ENCODE measurements at regions not wholly inside any gene's neighbourhood (a gene's known extent, or its start where the extent isn't known, plus 50 kb on each side); places are given as distances from the start of the nearest gene placed in this dataset.

- in situ Hi-C loops (cut with MboI; ENCODE audit: low sequenced_read_pairs in 4 of 4) (no loop called here), intact Hi-C loops (cut with DNase I; ENCODE audit: low total_unique reads) (no loop called here)
- Histone ChIP-seq H3K4me3 (no peak overlapping the region), H3K9me3 (no peaks in the 10 kb centered on the region), H3K27ac (no peak overlapping the region), H3K4me1 (no peaks in the 10 kb centered on the region), H3K36me3 (no peaks in the 10 kb centered on the region), H3K27me3 (no peaks in the 10 kb centered on the region)
- ATAC-seq (no peak), DNase-seq (no peak)
- TF ChIP-seq CTCF (IDR thresholded peaks at IDR 0.05 in 4 of 5, conservative IDR thresholded peaks at IDR 0.05 in 1 of 5) (no peak), POLR2A (IDR thresholded peaks at IDR 0.05) (no peak)
Measured at GRCh38 chr5:103345461-103345860, 86.9 kb downstream of the MACIR start.

GRCh38 chr5:103340717-103341388 lies 82.3 kb downstream of the MACIR start:
- TF ChIP-seq POLR2A (IDR thresholded peaks at IDR 0.05) (no peak), CTCF (IDR thresholded peaks at IDR 0.05 in 4 of 5, conservative IDR thresholded peaks at IDR 0.05 in 1 of 5) (no peak)
- DNase-seq = no peak
- intact Hi-C loops (cut with DNase I; ENCODE audit: low total_unique reads) (no loop called here), in situ Hi-C loops (cut with MboI; ENCODE audit: low sequenced_read_pairs in 4 of 4) (no loop called here)
- no peak for ATAC-seq
- Histone ChIP-seq H3K4me1 (no peaks in the 10 kb centered on the region), H3K9me3 (no peaks in the 10 kb centered on the region), H3K27me3 (no peaks in the 10 kb centered on the region), H3K4me3 (no peak overlapping the region), H3K27ac (no peak overlapping the region), H3K36me3 (no peaks in the 10 kb centered on the region)

GRCh38 chr5:103340132-103340531 lies 81.6 kb downstream of the MACIR start:
- no peak for TF ChIP-seq CTCF (IDR thresholded peaks at IDR 0.05 in 4 of 5, conservative IDR thresholded peaks at IDR 0.05 in 1 of 5)
- no peak for TF ChIP-seq POLR2A (IDR thresholded peaks at IDR 0.05)
- H3K27me3 ChIP-seq = no peaks in the 10 kb centered on the region
- H3K4me1 ChIP-seq = no peaks in the 10 kb centered on the region
- DNase-seq (no peak), ATAC-seq (no peak)
- H3K4me3 ChIP-seq = no peak overlapping the region
- H3K36me3 ChIP-seq = no peaks in the 10 kb centered on the region
- intact Hi-C loops (cut with DNase I; ENCODE audit: low total_unique reads) = no loop called here
- in situ Hi-C loops (cut with MboI; ENCODE audit: low sequenced_read_pairs in 4 of 4) = no loop called here
- H3K9me3 ChIP-seq = no peaks in the 10 kb centered on the region
- no peak overlapping the region for H3K27ac ChIP-seq

- DNase-seq = no peak
- H3K27me3 ChIP-seq = no peaks in the 10 kb centered on the region
- no peaks in the 10 kb centered on the region for H3K9me3 ChIP-seq
- H3K27ac ChIP-seq = no peak overlapping the region
- in situ Hi-C loops (cut with MboI; ENCODE audit: low sequenced_read_pairs in 4 of 4) = no loop called here
- no peaks in the 10 kb centered on the region for H3K36me3 ChIP-seq
- ATAC-seq = no peak
- intact Hi-C loops (cut with DNase I; ENCODE audit: low total_unique reads) = no loop called here
- no peaks in the 10 kb centered on the region for H3K4me1 ChIP-seq
- TF ChIP-seq CTCF (IDR thresholded peaks at IDR 0.05 in 4 of 5, conservative IDR thresholded peaks at IDR 0.05 in 1 of 5) (no peak), POLR2A (IDR thresholded peaks at IDR 0.05) (no peak)
- H3K4me3 ChIP-seq = no peak overlapping the region
Measured at GRCh38 chr5:103336941-103337340, 78.4 kb downstream of the MACIR start.

GRCh38 chr5:103333376-103333775 lies 74.8 kb downstream of the MACIR start:
- no peak for DNase-seq
- no peaks in the 10 kb centered on the region for H3K36me3 ChIP-seq
- H3K4me1 ChIP-seq = no peaks in the 10 kb centered on the region
- TF ChIP-seq CTCF (IDR thresholded peaks at IDR 0.05 in 4 of 5, conservative IDR thresholded peaks at IDR 0.05 in 1 of 5) (no peak), POLR2A (IDR thresholded peaks at IDR 0.05) (no peak)
- in situ Hi-C loops (cut with MboI; ENCODE audit: low sequenced_read_pairs in 4 of 4) (no loop called here), intact Hi-C loops (cut with DNase I; ENCODE audit: low total_unique reads) (no loop called here)
- no peak for ATAC-seq
- no peaks in the 10 kb centered on the region for H3K27me3 ChIP-seq
- no peak overlapping the region for H3K27ac ChIP-seq
- no peaks in the 10 kb centered on the region for H3K9me3 ChIP-seq
- H3K4me3 ChIP-seq = no peak overlapping the region

All from gastrocnemius medialis (tissue), 4 donors.